ENCODE measurements at regions not wholly inside any gene's neighbourhood (a gene's known extent, or its start where the extent isn't known, plus 50 kb on each side); places are given as distances from the start of the nearest gene placed in this dataset.

GRCh38 chr2:172204309-172204708 is 101.6 kb upstream of the DLX2 start:
- no peak for DNase-seq (ENCODE audit: low read depth, low spot score)

GRCh38 chr2:172204762-172205161 is 102.1 kb upstream of the DLX2 start:
- DNase-seq (ENCODE audit: low read depth, low spot score): no peak

GRCh38 chr2:172205292-172205691 is 102.6 kb upstream of the DLX2 start:
- DNase-seq (ENCODE audit: low read depth, low spot score): no peak

GRCh38 chr2:172207911-172208310 is 105.2 kb upstream of the DLX2 start:
- DNase-seq (ENCODE audit: low read depth, low spot score): no peak

- DNase-seq (ENCODE audit: low read depth, low spot score): no peak
Observed at GRCh38 chr2:172208791-172209325, 106.2 kb upstream of the DLX2 start.

GRCh38 chr2:172210599-172210998 is 107.9 kb upstream of the DLX2 start:
- no peak for DNase-seq (ENCODE audit: low read depth, low spot score)

GRCh38 chr2:172211512-172211911 is 108.8 kb upstream of the DLX2 start:
- DNase-seq (ENCODE audit: low read depth, low spot score): no peak

- no peak for DNase-seq (ENCODE audit: low read depth, low spot score)
Observed at GRCh38 chr2:172213116-172213860, 110.6 kb upstream of the DLX2 start.

- no peak for DNase-seq (ENCODE audit: low read depth, low spot score)
Observed at GRCh38 chr2:172214252-172214651, 111.6 kb upstream of the DLX2 start.

GRCh38 chr2:172215172-172215935 is 112.7 kb upstream of the DLX2 start:
- no peak for DNase-seq (ENCODE audit: low read depth, low spot score)

- DNase-seq (ENCODE audit: low read depth, low spot score): no peak
Observed at GRCh38 chr2:172215936-172216335, 113.2 kb upstream of the DLX2 start.

- no peak for DNase-seq (ENCODE audit: low read depth, low spot score)
Observed at GRCh38 chr2:172216477-172216876, 113.8 kb upstream of the DLX2 start.

GRCh38 chr2:172219201-172219600 is 116.5 kb upstream of the DLX2 start:
- no peak for DNase-seq (ENCODE audit: low read depth, low spot score)

GRCh38 chr2:172220121-172220520 is 117.4 kb upstream of the DLX2 start:
- no peak for DNase-seq (ENCODE audit: low read depth, low spot score)

GRCh38 chr2:172223601-172224054 is 120.9 kb upstream of the DLX2 start:
- no peak for DNase-seq (ENCODE audit: low read depth, low spot score)

GRCh38 chr2:172225786-172226185 is 123.1 kb upstream of the DLX2 start:
- DNase-seq (ENCODE audit: low read depth, low spot score): no peak

- DNase-seq (ENCODE audit: low read depth, low spot score): no peak
Observed at GRCh38 chr2:172226244-172227061, 123.8 kb upstream of the DLX2 start.

GRCh38 chr2:172227719-172228118 is 125.0 kb upstream of the DLX2 start:
- no peak for DNase-seq (ENCODE audit: low read depth, low spot score)

GRCh38 chr2:172228177-172228808 is 125.6 kb upstream of the DLX2 start:
- no peak for DNase-seq (ENCODE audit: low read depth, low spot score)

GRCh38 chr2:172229125-172229524 is 126.4 kb upstream of the DLX2 start:
- DNase-seq (ENCODE audit: low read depth, low spot score): no peak

- DNase-seq (ENCODE audit: low read depth, low spot score): no peak
Observed at GRCh38 chr2:172230332-172230888, 127.7 kb upstream of the DLX2 start.
